ENCODE measurements at regions not wholly inside any gene's neighbourhood (a gene's known extent, or its start where the extent isn't known, plus 50 kb on each side); places are given as distances from the start of the nearest gene placed in this dataset.

DNA sequence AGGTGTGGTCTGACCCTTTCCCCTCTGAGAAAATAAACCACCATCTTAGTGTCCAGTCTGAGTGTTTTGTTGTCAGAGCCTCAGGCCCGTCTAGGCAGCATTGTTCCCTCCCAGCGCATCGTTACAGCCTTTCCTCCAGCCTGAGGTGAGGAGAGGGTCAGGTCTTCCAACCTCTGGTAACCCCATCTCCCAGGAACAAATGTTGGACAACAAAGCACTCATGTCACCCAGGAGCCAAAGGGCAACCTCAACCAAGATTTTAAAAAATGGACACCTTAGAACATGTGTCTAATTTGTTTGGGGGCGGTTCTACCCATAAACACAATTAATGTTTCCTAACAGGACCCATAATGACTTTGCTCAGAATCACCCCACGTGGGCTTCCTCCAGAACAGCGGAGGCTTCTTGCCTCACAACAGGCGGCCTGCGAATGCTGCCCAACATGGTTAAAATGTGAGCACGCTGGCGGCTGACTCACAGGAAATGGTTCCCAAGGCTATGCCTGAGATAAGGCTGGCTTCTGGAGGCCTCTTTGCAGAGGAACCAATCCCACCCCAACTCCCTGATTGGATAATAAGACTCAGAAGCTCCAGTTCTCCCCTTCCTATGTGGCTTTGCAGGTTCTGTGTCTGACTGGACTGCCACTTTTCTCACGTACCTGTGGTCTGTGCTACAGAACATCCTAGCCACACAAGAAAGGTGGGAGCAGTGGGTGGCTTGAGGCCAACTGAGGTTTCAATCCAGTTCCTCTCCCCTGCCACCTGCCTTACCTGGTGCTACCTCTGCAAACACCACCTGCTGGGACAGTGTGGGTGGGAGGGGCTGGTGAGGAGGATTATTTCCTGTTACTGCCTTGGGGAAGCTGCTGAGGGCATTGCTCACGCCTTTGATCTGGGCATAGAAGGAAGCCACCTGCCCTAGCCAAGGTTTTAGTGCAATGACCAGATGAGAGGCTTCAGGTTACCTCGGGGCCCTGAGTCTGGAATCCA, 108.8 kb downstream of the B3GNT2 start:
- no peak for DNase-seq (ENCODE audit: low read depth in 2 of 2)

- DNase-seq (ENCODE audit: low read depth in 2 of 2) = no peak
Measured at GRCh38 chr2:62303788-62304187, 107.9 kb downstream of the B3GNT2 start.

DNA sequence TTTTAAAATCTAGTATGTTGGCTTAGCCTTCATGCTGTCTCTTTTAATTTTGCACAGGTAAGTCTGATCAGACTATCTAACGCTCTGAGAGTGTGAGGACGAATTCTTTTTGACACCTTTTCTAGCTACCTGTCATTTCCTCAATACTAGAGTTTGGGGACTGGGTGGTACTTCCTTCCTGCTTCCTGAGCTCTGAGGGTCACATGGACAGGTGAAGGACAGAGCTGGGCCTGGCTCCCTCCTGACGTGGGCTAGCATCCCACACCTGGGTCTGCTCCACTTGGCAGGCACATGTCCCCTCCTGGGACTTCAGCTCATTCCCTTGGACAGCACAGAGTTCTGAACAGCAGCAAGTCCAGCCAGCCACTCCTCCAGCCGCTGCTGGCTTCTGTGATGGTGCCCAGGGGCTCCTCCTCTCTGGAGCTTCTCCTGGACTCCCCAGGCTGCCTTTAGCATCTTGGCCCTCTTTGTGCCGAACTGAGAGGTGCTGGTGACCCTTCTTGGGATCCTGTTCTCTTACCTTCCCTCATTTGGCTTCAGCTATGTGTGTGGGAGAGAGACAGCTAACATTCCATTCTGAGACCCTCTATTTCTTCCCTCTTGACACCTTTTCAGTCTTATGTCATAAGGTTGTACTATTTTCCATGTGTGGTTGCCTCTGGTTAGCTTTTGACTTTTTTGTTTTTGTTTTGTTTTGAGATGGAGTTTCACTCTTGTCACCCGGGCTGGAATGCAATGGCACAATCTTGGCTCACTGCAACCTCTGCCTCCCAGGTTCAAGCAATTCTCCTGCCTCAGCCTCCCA, 106.9 kb downstream of the B3GNT2 start:
- DNase-seq (ENCODE audit: low read depth in 2 of 2) = no peak

- no peak for DNase-seq (ENCODE audit: low read depth in 2 of 2)
Measured at GRCh38 chr2:62300925-62301324, 105.0 kb downstream of the B3GNT2 start.

DNA sequence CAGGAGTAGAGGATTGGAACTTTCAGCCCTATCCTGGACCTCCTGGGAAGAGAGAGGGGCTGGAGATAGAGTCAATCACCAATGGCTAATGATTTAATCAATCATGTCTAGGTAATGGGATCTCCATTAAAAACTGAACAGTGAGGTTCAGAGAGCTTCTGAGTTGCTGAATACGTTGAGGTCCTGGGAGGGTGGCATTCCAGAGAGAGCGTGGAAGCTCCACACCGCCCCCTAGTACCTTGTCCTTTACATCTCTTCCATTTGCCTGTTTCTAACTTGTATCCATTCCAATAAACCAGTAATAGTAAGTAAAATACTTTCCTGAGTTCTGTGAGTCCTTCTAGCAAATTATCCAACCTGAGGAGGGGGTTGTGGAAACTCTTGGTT, 101.7 kb downstream of the B3GNT2 start:
- DNase-seq (ENCODE audit: low read depth in 2 of 2) = no peak

GRCh38 chr2:62296832-62297623, 101.1 kb downstream of the B3GNT2 start:
- no peak for DNase-seq (ENCODE audit: low read depth in 2 of 2)

DNA sequence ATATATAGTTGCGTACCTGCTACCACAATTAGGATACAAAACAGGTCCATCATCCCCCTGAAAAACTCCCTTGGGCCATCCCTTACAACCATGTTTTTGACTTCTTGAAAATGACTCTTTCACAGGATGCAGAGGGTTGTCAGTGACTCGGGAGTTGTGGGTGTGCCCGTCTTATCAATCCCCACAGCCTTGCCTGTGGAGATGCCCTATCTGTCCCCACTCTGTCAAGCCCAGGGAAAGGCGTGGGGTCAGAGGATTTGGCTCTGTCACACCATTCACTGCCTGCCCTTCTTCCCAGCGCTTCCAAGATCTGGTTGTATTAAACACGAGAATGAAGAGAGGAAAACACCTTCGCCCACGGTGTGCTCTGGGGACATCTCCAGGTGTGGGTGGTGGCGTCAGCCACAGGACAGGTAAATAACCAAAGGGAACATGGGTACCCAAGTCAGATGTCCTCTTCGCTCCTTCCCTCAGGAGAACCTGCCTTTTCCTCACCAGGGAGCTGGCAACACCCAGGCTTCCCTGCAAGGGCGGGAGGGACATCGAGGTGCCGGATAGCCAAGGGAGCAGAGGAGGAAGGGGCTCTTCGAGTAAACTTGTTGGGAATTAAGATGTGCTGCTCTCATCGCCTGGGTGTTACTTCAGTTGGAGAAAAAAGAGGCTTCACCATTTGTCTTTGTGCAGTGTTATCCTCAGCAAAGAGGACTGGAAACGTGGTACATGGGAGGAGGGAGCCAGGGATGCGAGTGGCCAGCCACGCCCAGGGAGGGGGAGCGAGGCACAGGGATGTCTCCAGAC, 100.3 kb downstream of the B3GNT2 start:
- DNase-seq (ENCODE audit: low read depth in 2 of 2) = no peak

- no peak for DNase-seq (ENCODE audit: low read depth in 2 of 2)
Measured at GRCh38 chr2:62293490-62294271, 97.8 kb downstream of the B3GNT2 start.

DNA sequence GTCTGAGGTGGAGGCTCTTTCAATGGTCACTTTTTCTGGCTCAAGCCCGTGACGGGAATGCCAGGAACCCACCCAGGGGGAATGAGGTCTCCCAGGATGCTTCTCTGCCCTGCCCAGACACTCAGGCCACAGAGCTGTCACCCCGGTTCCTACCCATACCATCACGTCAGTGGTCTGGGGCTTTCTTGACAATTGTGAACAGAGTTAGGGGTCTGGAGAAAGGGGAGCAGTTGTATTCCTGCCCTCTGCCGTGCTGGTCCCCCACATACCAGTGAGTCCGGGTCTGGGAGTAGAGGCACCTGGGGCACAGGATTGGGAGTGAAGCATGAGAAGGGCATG, 97.2 kb downstream of the B3GNT2 start:
- no peak for DNase-seq (ENCODE audit: low read depth in 2 of 2)

DNA sequence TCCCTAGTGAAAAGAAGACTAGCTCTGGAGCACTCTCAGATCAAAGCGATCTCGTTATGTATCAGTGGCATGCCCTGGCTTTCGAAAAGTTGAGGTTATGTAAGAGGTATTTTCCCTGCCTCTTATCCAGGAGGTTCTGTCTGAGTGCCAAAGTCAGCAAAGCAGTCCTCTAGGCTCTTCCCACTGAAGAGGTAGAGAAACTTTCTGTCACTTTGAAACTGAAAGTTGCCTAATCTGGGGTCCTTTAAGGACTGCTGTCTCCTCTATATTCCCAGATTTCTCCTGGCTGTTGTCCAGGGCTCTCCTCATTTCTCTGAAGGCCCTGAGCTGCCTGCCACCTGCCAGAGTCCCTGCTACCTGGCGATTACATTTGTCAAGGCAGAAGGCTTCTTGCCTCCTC, 96.3 kb downstream of the B3GNT2 start:
- no peak for DNase-seq (ENCODE audit: low read depth in 2 of 2)

GRCh38 chr2:62291517-62292137, 95.7 kb downstream of the B3GNT2 start:
- DNase-seq (ENCODE audit: low read depth in 2 of 2) = no peak

GRCh38 chr2:62291052-62291451, 95.1 kb downstream of the B3GNT2 start:
- DNase-seq (ENCODE audit: low read depth in 2 of 2) = no peak

DNA sequence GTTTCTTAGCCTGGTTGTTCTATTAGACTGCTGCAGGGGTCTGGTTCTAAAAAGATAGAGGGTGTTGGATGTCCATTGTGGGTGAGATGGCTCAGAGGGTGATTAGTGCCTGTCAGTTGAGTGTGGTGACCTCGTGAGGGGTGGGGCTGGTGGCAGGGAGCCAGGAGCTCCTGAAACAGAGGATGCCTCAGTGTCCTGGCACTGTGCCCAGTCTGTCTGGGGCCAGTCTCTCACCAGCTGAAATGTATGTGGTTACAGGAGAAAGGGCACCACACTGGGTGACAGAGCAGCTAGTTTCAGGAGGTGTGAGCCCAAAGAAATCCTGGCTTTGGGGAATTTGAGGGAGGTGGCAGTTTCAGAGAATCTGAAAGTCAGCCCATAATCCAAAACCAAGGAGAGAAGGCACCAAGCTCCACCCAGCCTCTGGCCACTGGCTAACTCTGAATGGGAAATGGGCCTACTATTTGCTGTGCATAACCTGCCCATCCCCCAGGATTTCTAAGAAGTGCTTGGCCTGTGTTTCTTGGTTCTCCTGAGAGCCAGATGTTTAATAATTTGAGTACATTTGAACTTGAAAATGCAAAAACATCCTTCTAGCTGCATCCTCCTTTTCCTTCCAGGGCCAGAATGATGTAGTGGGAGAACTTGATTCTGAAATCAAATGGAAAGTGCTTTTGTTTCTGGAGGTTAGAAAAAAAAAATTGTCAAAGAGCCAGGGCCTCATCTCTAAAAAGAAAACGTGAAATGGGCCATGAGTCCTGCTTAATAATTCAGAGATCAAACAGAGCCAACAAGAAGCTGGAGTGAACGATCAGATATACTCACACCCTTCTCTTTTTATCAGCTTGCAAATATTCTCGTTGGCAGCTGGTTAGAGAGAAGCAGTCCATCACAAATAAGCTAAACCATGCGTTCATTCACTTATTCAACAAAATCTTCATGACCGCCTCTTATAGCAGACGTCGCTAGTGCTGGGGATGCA, 92.3 kb downstream of the B3GNT2 start:
- peak; percentile 35 to 42 for DNase-seq (ENCODE audit: low read depth in 2 of 2)

DNA sequence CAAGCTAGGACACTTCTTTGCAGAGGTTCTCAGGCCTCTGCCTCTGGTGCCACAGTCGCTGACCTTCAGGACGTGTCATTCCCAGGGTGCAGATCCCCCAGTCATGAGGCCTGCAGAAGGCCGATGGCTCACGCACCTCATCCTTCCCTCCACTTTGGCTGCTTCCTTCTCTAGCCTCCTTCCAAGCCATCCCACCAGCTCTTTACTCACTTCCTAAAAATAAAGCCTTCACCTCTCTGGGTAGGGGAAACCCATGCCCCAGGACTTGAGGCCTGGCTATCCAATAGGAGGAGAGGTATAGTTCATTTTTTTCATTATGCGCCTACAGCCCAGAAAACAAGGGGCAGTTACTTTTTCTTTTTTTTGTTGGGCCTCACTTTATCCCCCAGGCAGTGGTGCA, 91.4 kb downstream of the B3GNT2 start:
- DNase-seq (ENCODE audit: low read depth in 2 of 2) = no peak

DNA sequence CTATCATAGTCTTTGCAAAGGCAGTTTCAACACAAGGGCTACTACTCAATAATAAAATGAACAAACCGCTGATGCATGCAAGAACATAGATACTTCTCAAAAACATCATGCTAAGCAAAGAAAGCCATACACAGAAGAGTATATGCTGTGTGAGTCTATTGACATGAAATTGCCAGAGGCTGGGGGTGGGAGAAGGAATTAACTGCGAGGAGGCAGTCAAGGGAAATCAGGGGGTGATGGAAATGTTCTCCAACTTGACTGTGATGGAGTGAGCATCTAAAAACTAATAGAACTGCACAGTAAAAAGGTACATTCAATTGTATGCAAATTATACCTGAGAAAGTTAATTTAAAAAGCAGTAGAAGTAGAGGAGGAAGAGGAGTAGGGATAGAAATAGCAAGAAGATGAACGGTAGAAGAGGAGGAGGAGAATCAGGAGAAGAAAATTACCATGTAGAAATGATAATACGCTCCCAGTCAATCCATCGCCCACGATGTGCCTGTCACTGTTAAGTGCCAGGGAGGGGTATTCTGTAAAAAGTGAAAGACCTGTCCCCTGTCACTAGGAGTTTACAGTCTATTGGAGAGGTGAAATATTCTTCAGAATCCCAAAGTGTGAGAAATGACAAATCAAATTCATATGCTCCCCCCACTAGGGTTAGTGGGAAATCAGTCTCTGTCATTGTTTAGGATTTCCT, 90.3 kb downstream of the B3GNT2 start:
- DNase-seq (ENCODE audit: low read depth in 2 of 2) = no peak

DNA sequence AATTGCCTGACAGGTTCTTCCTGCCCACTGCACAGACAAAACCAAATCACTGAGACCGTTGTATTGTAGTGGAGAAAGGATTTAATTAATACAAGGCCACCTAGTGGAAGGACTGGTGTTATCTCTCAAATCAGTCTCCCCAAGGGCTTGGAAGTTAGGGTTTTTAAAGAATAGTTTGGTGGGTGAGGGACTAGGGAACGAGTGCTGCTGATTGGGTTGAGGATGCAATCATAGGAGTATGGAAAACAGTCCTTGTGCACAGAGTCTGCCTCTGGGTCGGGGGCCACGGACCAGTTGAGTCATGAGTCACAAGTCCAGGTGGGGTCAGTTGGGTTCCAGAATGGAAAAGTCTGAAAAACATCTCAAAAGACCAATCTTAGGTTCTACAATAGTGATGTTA, 89.1 kb downstream of the B3GNT2 start:
- no peak for DNase-seq (ENCODE audit: low read depth in 2 of 2)

DNA sequence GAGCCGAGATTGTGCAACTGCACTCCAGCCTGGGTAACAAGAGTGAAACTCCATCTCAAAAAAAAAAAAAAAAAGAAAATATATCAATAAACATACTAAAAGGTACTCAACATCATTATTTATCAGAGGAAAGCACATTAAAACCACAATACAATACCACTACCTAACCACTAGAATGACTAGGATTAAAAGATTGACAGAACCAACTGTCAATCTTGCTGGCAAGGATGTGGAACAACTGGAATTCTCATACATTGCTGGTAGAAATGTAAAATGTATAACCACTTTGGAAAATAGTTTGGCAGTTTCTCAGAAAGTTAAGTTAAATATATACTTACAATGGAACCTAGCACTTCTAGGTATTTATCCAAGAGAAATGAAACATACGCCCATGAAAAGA, 88.6 kb downstream of the B3GNT2 start:
- DNase-seq (ENCODE audit: low read depth in 2 of 2) = no peak

- no peak for DNase-seq (ENCODE audit: low read depth in 2 of 2)
Measured at GRCh38 chr2:62283147-62283546, 87.2 kb downstream of the B3GNT2 start.
